BLaER1 treated with 17β-estradiol and CSF1 and Interleukin-3, amounts not matched to agents 10 nM and 100 nM (cell line): ENCODE measurements at regions not wholly inside any gene's neighbourhood (a gene's known extent, or its start where the extent isn't known, plus 50 kb on each side); places are given as distances from the start of the nearest gene placed in this dataset.

Source experiments
- H3K27ac ChIP-seq, 11 experiments: shearing (Covaris generic); formaldehyde crosslinking; 2 replicates each; pipeline ENCODE4 v1.8.1; 2022
- H3K27me3 ChIP-seq, 11 experiments: shearing (Covaris generic); formaldehyde crosslinking; 2 replicates each; pipeline ENCODE4 v1.8.1; 2022
- H3K36me3 ChIP-seq, 11 experiments: shearing (Covaris generic); formaldehyde crosslinking; 2 replicates each; pipeline ENCODE4 v1.8.1; 2022
- H3K4me1 ChIP-seq, 10 experiments: shearing (Covaris generic); formaldehyde crosslinking; 2 replicates each; pipeline ENCODE4 v1.8.1; 2022
- H3K4me2 ChIP-seq, 11 experiments: shearing (Covaris generic); formaldehyde crosslinking; 2 replicates each; pipeline ENCODE4 v1.8.1; 2022
- H3K4me3 ChIP-seq, 10 experiments: shearing (Covaris generic); formaldehyde crosslinking; 2 replicates each; pipeline ENCODE4 v1.8.1; 2022
- H3K9ac ChIP-seq, 11 experiments: shearing (Covaris generic); formaldehyde crosslinking; 2 replicates each; pipeline ENCODE4 v1.8.1; 2022
- H3K9me3 ChIP-seq, 11 experiments: shearing (Covaris generic); formaldehyde crosslinking; replicated peaks in 1 of 11; 2 replicates each; pipeline ENCODE4 v1.8.1; 2022
- H4K20me1 ChIP-seq, 11 experiments: shearing (Covaris generic); formaldehyde crosslinking; 2 replicates each; pipeline ENCODE4 v1.8.1; 2022
- Cebpa-rat ChIP-seq, 11 experiments: shearing (Covaris generic); IDR thresholded peaks; 2 replicates each; pipeline ENCODE4 v1.8.1; 2022

DNA sequence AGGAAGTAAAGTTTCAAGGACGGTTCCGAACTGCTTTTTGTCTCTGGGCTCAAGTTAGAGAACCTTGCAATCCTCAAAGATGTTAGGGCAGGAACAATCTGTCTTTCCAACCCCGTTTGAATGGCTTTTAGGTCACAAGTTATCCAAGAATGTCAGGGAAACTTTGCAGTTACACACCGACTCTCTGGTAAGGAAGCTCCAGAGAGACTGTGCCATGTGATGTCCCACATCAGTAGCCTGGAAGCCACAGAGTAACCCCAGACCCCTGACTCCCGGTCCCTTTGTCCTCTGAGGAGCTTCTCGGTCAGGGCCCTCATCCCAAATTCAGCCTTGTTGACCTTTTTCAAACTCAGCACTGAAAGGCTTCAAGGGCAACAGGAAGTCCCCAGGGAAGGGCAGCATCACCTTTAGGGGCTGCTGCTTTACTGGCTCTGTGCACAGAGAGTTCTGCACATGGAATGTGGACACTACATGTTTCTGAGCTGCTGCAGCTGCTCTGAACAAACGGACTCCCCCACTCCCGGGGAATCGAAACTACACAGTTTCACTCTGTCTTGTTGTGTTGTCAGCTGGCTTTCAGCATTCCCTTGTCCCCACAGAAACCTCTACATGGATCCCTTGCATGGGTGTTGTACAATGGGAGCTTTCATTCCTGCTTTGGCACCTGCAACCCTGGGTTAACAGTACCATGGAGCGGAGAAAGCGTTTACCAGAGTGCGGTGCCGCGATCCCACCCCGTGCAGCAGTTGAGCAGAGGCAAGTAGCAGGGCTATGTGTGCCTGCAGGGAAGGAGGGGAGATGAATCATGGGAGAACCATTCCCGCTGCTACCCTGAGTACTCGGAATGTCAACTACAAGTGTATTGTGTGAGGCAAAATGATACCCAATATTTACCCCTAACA, 408.2 kb upstream of the THBS1 start:
- H3K27me3 ChIP-seq = no peaks in the 10 kb centered on the region
- TF ChIP-seq Cebpa-rat (IDR thresholded peaks at IDR 0.05) = no peak
- no peaks in the 10 kb centered on the region for H3K36me3 ChIP-seq
- peaks cover 12 to 18% (median 16%) of the 10 kb centered on the region in 10 experiments for H3K4me1 ChIP-seq
- H3K27ac ChIP-seq = peak overlapping the region in 4 of 11 experiments; percentile 21 to 28 (median 27); a peak in 3 of 22 replicates
- H3K9me3 ChIP-seq = no peaks in the 10 kb centered on the region
- peak overlapping the region; percentile 25 to 69 (median 41) for H3K4me2 ChIP-seq
- H4K20me1 ChIP-seq = no peaks in the 10 kb centered on the region
- H3K9ac ChIP-seq = peak overlapping the region in 1 of 11 experiments; percentile 11; a peak in 1 of 22 replicates
- H3K4me3 ChIP-seq = no peak overlapping the region

GRCh38 chr15:39173426-39173825, 407.5 kb upstream of the THBS1 start:
- no peak overlapping the region; a peak in 2 of 22 replicates for H3K4me2 ChIP-seq
- H3K9me3 ChIP-seq = no peaks in the 10 kb centered on the region
- no peak overlapping the region for H3K4me3 ChIP-seq
- H3K36me3 ChIP-seq = no peaks in the 10 kb centered on the region
- H3K4me1 ChIP-seq = peaks cover 12 to 18% (median 16%) of the 10 kb centered on the region in 10 experiments
- TF ChIP-seq Cebpa-rat (IDR thresholded peaks at IDR 0.05) = no peak
- H3K27ac ChIP-seq = no peak overlapping the region
- H3K9ac ChIP-seq = no peak overlapping the region
- no peaks in the 10 kb centered on the region for H3K27me3 ChIP-seq
- no peaks in the 10 kb centered on the region for H4K20me1 ChIP-seq

DNA sequence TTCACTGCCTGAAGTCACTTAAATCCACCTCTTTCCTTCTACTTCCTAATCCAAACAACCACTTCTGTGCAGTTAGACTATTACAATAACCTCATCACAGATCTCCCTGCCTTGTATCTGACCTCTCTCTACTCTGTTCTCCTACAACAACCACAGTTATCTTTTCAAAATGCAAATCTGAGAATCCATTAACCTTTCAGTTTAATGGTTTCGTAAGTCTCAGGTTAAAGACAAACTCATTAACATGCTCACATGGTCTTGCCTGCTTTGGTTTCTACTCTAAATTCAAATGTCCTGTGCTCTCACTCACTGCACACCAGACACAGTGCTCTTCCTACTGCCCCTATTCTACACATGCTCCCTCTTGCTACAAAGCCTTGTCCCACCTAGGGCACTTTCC, 406.5 kb upstream of the THBS1 start:
- no peak for TF ChIP-seq Cebpa-rat (IDR thresholded peaks at IDR 0.05)
- H3K27me3 ChIP-seq = no peaks in the 10 kb centered on the region
- H3K4me2 ChIP-seq = no peak overlapping the region
- no peak overlapping the region for H3K9ac ChIP-seq
- H3K36me3 ChIP-seq = no peaks in the 10 kb centered on the region
- H3K4me3 ChIP-seq = no peak overlapping the region
- H4K20me1 ChIP-seq = no peaks in the 10 kb centered on the region
- no peak overlapping the region for H3K27ac ChIP-seq
- peaks cover 12 to 18% (median 16%) of the 10 kb centered on the region in 10 experiments for H3K4me1 ChIP-seq
- no peaks in the 10 kb centered on the region for H3K9me3 ChIP-seq

GRCh38 chr15:39176030-39176429, 404.8 kb upstream of the THBS1 start:
- H3K9ac ChIP-seq = no peak overlapping the region
- peaks cover 12 to 18% (median 16%) of the 10 kb centered on the region in 10 experiments for H3K4me1 ChIP-seq
- no peak overlapping the region for H3K27ac ChIP-seq
- H3K9me3 ChIP-seq = no peaks in the 10 kb centered on the region
- H3K36me3 ChIP-seq = no peaks in the 10 kb centered on the region
- no peak overlapping the region for H3K4me2 ChIP-seq
- H3K4me3 ChIP-seq = no peak overlapping the region
- no peak for TF ChIP-seq Cebpa-rat (IDR thresholded peaks at IDR 0.05)
- no peaks in the 10 kb centered on the region for H4K20me1 ChIP-seq
- no peaks in the 10 kb centered on the region for H3K27me3 ChIP-seq

DNA sequence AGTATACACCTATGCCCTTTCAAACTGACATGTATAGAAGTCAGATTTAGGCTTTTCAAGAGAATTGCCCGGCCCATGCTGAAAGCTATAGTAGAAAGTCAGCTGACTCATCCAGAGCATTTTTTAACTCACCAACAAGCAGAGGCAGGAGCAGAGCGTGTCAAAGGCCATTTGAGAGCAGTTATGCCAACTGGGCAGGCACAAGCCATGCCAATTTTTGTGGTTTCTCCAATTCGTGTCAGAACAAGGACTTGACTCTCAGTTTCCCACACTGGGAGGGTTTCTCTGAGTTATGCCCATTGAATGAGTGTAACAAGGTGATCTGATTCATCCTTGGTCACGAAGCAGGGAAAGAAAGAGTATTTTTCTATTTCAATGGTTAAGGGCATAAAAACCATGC, 403.3 kb upstream of the THBS1 start:
- Histone ChIP-seq H3K9ac (no peak overlapping the region), H3K4me1 (peaks cover 5 to 7% (median 6%) of the 10 kb centered on the region in 10 experiments), H3K27ac (no peak overlapping the region), H3K27me3 (no peaks in the 10 kb centered on the region), H3K4me3 (no peak overlapping the region), H3K4me2 (no peak overlapping the region), H4K20me1 (no peaks in the 10 kb centered on the region), H3K9me3 (no peaks in the 10 kb centered on the region), H3K36me3 (no peaks in the 10 kb centered on the region)
- no peak for TF ChIP-seq Cebpa-rat (IDR thresholded peaks at IDR 0.05)

- Histone ChIP-seq H3K27me3 (no peaks in the 10 kb centered on the region), H3K4me1 (no peaks in the 10 kb centered on the region), H3K27ac (no peak overlapping the region), H3K9ac (no peak overlapping the region), H3K4me3 (no peak overlapping the region), H3K4me2 (no peak overlapping the region), H3K36me3 (no peaks in the 10 kb centered on the region), H3K9me3 (no peaks in the 10 kb centered on the region), H4K20me1 (no peaks in the 10 kb centered on the region)
- TF ChIP-seq Cebpa-rat (IDR thresholded peaks at IDR 0.05) = no peak
These were observed 400.8 kb upstream of the THBS1 start for GRCh38 chr15:39180030-39180429.

GRCh38 chr15:39180483-39180933, 400.4 kb upstream of the THBS1 start:
- Histone ChIP-seq H3K9ac (no peak overlapping the region), H3K4me3 (no peak overlapping the region), H3K4me1 (no peaks in the 10 kb centered on the region), H3K27me3 (no peaks in the 10 kb centered on the region), H3K9me3 (no peaks in the 10 kb centered on the region), H3K36me3 (no peaks in the 10 kb centered on the region), H3K4me2 (no peak overlapping the region), H4K20me1 (no peaks in the 10 kb centered on the region), H3K27ac (no peak overlapping the region)
- TF ChIP-seq Cebpa-rat (IDR thresholded peaks at IDR 0.05) = no peak

DNA sequence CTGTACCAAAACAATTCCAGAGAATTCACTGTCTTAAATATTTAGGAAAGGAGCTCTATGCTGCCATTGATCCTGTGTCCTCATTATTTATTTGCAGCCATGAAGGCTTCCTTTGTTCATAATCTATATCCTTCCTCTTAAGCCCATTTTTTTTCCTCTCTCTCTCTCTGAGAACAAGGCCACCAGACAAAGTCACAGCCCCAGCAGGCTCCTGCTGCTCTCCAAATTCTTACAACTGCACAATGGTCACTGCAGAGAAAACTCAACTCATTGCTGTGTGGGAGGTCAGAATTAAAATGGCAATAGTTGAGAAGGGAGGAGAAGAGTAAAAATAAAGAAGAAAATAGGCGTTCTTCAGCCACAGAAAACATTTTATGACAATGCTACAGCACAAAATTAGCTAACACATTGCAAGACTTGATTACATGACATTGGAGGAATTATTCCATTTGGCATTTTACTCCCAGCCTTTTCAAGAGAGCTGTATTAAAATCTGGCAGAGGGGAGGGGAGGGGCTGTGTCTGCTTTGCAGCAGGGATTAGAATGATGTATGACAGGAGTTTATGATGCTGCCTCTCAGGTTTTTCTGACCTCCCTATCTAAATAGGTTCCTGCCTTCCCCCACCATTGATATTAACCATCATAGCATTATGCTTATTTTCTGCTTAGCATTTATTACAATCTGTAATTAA, 399.7 kb upstream of the THBS1 start:
- H3K4me2 ChIP-seq = no peak overlapping the region
- no peaks in the 10 kb centered on the region for H3K9me3 ChIP-seq
- H3K27me3 ChIP-seq = no peaks in the 10 kb centered on the region
- no peak overlapping the region for H3K9ac ChIP-seq
- TF ChIP-seq Cebpa-rat (IDR thresholded peaks at IDR 0.05) = no peak
- no peaks in the 10 kb centered on the region for H3K36me3 ChIP-seq
- H3K4me3 ChIP-seq = no peak overlapping the region
- no peak overlapping the region for H3K27ac ChIP-seq
- no peaks in the 10 kb centered on the region for H4K20me1 ChIP-seq
- no peaks in the 10 kb centered on the region for H3K4me1 ChIP-seq

GRCh38 chr15:39181940-39182339, 398.9 kb upstream of the THBS1 start:
- Histone ChIP-seq H3K27me3 (no peaks in the 10 kb centered on the region), H3K9me3 (no peaks in the 10 kb centered on the region), H4K20me1 (no peaks in the 10 kb centered on the region), H3K4me3 (no peak overlapping the region), H3K4me2 (no peak overlapping the region), H3K9ac (no peak overlapping the region), H3K4me1 (no peaks in the 10 kb centered on the region), H3K27ac (no peak overlapping the region), H3K36me3 (no peaks in the 10 kb centered on the region)
- TF ChIP-seq Cebpa-rat (IDR thresholded peaks at IDR 0.05) = no peak
